GM19372 (cell line): ENCODE measurements at regions not wholly inside any gene's neighbourhood (a gene's known extent, or its start where the extent isn't known, plus 50 kb on each side); places are given as distances from the start of the nearest gene placed in this dataset.

Source experiments
- ATAC-seq: cut with Tn5 transposase; IDR thresholded peaks from one replicate; pipeline ENCODE4 v1.9.1; 2021; ENCODE audit warnings: mild to moderate bottlenecking, low read depth, moderate library complexity; ENCODE audit not compliant: unreplicated experiment

GRCh38 chr18:60753753-60754152 lies 381.2 kb upstream of the MC4R start:
- no peak for ATAC-seq

DNA sequence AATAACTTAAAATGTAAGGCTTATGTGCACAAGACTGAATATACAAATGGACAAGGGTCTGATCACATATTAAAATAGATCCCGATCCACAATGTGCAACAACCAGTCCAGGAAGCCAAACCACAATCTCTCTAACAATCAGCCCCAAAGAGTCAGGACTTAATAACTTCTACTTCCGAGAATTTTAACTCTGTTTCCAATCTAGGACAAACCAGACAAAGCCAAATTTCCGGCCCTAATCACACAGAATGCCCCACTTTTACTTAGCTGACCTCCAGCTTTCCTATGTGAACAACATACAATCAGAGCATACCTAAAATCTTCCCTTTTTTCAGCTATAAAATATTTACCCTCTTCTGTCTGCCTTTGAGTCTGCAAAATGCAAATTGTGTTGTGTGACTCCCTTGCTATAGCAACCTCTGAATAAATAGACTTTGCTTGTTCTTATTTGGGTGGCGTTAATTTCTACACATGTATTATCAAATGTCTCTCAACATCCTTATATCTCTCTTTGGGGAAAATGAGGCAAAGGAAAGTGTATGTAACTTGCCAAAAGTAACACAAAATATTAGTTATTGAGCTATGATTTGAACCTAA lies 381.9 kb upstream of the MC4R start:
- no peak for ATAC-seq

DNA sequence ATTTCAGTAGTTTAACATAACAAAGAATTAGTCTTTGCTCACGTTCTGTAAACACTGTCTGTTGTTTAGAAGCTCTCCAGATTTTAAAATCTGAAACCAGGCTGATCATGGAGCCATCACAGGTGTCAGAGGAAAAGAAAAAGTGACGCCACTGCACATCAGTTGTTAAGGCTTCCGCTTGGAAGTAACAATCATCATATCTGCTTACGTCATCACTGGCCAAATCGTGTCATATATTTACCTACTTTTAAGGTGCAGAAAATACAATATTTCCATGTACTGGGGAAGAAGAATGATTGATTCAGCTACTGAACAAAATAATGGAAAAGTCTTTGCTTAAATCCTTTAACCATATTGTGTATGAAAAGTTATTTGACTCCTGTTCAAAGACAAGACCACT lies 382.6 kb upstream of the MC4R start:
- ATAC-seq: no peak

DNA sequence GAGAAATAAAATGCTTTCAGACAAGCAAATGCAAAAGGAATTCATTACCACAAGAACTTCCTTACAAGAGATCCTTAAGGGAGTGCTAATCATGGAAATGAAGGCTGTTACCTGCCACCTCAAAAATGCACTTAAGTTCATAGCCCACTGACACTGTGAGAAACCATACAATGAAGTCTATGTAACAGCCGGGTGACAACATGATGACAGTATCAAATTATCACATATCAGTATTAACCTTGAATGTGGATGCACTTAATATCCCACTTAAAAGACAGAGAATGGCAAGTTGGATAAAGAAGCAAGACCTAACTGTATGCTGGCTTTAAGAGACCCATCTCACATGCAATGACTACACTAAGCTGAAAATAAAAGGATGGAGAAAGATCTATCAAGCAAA lies 403.4 kb upstream of the MC4R start:
- no peak for ATAC-seq

GRCh38 chr18:60784161-60784560 lies 411.6 kb upstream of the MC4R start:
- no peak for ATAC-seq

- ATAC-seq: no peak
Measured at GRCh38 chr18:60794802-60795201, 422.2 kb upstream of the MC4R start.

GRCh38 chr18:60804415-60804814 lies 431.8 kb upstream of the MC4R start:
- no peak for ATAC-seq

- no peak for ATAC-seq
Measured at GRCh38 chr18:60809937-60810336, 437.4 kb upstream of the MC4R start.

DNA sequence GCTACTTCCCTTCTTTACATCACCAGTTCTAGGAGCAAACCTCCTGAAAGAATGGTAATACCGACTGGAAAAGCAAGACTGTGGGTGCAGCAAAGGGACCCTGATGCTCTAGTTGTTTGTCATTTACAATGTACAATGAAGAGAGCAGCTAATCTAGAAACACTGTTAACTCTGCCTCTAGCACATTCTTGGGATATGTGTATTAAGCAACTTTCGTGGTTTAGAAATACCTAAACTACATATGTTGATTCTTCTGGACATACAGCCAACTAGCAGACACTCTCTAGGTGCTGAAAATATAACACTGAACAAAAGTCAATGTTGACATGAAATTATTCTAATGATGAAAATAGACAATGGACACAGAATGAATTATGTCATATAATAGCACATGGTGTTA lies 440.3 kb upstream of the MC4R start:
- no peak for ATAC-seq

DNA sequence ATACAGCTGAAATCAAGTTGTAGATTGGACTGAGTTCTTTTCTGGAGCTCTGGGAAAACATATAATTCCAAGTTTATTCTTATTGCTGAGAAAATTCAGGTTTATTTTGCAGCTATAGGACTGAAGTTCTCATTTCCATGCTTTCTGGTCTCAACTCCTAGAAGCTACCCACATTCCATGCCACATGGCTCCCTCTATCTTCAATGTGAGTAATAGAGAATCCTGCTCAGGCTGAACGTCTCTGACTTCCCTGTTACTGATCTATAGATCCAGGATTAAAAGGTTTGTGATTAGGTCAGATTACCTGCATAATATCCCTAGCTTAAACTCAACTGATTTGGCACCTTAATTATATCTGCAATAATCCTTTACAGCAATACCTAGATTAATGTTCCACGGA lies 453.8 kb upstream of the MC4R start:
- ATAC-seq: no peak

- ATAC-seq: no peak
Measured at GRCh38 chr18:60831971-60832370, 459.4 kb upstream of the MC4R start.

- no peak for ATAC-seq
Measured at GRCh38 chr18:60838677-60839076, 466.1 kb upstream of the MC4R start.

DNA sequence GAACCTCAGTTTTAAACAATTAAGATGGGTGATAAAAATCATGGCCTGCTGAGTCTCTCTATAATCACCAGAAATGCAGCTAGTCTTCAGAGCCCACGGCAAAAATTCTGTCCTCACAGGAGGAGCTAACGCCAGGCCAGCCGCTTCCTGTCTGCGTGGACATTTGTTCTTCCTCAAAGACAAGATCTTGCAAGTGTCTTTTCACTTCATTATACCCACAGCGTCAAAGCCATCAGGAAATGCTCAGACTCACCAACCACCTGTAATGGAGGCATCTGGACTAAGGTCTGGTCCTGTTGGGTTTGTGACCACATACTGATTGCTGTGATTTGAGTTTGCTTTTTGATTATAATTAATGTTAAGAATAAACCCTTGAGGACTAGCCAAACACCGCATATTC lies 473.8 kb upstream of the MC4R start:
- no peak for ATAC-seq

DNA sequence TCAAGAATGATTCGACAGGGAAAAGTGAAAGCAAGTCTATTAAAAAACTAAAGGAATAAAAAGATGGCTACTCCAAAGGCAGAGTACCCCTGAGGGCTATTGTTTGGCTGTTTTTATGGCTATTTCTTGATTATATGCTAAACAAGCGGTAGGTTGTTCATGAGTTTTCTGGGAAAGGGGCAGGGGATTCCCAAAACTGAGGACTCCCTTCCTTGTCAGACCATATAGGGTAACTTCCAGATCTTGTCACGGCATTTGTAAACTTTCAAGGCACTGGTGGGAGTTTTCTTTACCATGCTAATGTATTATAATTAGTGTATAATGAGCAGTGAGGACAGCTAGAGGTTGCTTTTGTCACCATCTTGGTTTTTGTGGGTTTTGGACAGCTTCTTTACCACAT lies 474.9 kb upstream of the MC4R start:
- ATAC-seq: no peak

DNA sequence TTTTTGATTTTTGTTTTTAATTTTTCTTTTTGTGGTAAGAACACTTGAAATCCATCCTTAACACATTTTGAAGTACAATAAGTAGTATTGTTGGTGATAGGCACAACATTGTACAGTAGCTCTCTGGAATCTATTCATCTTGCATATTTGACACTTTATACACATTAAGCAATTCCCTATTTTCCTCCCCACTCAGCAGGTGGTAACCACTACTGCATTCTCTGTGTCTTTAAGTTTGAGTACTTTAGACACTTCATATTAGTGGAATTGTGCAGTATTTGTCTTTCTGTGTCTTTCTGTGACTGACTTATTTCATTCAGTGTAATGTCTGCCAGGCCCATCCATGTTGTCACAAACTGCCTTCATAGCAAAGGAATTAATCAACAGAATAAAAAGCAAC lies 471.7 kb upstream of the CDH20 start:
- ATAC-seq: no peak

- no peak for ATAC-seq
Measured at GRCh38 chr18:60862988-60863387, 470.2 kb upstream of the CDH20 start.

GRCh38 chr18:60865801-60866200 lies 467.4 kb upstream of the CDH20 start:
- ATAC-seq: no peak

DNA sequence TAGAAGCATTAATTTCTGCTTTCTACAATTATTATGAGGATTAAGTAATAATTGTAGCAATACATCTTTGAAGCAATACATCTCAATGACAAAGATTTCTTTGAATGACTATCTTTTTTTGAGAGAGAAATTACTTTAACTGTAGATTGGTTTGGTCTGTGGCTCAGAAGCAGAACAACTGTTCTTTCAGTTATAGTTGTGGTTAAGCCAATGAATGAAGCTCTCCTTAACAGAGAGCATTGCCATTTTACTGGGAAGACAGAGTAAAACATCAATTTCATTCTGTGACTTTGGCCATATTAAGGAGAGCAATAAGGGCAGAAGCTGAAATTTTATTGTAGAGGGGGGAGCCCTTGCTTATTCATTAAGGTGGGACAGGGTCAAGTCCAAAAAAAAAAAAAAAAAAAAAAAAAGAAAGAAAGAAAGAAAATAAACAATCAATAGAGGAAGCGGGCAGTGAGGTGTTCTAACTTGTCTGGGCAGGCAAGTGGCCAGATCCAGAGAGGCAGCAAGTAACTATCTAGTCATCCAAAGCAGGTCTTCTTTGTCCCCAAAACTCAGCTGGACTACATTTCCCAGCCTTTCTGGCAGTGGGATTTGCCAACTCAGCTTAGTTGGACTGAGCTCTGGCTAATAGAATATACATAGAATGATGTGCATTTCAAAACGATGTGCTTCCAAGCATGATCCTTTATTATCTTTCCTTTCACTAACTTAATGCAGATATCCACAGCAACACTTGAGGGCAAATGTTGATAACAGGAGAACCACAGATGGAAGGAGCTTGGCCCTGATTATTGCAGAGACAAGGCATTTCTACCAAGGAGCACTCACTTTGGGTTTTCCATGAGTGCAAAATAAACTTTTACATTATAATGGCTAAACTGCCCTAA lies 462.7 kb upstream of the CDH20 start:
- no peak for ATAC-seq

DNA sequence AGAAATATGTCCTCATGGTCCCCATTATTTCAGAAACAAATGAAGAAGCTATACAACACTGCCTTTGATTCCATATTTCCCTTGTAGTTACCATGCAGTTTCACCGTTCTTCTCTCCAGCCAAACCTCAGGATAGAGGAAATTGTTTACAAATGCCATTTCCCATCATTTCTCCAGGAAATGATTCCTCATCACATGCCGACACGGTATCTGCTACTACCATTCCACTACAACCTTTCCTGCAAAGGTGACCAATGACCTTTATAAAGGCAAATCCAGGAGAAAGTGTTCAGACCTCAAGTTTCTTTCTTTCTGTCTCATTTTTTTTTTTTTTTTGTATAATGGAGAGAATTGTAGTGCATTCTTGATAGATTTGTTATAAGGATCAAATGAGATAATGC lies 460.8 kb upstream of the CDH20 start:
- ATAC-seq: no peak

GRCh38 chr18:60873708-60874107 lies 459.5 kb upstream of the CDH20 start:
- ATAC-seq: no peak

GRCh38 chr18:60875957-60876507 lies 457.2 kb upstream of the CDH20 start:
- no peak for ATAC-seq

- no peak for ATAC-seq
Measured at GRCh38 chr18:60880184-60880583, 453.0 kb upstream of the CDH20 start.
